GM19351 (cell line): ENCODE measurements at regions not wholly inside any gene's neighbourhood (a gene's known extent, or its start where the extent isn't known, plus 50 kb on each side); places are given as distances from the start of the nearest gene placed in this dataset.
A peak's percentile ranks its signal among the peaks of the same experiment; 100 is the strongest.

Source experiments
- ATAC-seq: cut with Tn5 transposase; IDR thresholded peaks from one replicate; pipeline ENCODE4 v1.9.1; 2021; ENCODE audit warnings: mild to moderate bottlenecking, moderate library complexity; ENCODE audit not compliant: unreplicated experiment

DNA sequence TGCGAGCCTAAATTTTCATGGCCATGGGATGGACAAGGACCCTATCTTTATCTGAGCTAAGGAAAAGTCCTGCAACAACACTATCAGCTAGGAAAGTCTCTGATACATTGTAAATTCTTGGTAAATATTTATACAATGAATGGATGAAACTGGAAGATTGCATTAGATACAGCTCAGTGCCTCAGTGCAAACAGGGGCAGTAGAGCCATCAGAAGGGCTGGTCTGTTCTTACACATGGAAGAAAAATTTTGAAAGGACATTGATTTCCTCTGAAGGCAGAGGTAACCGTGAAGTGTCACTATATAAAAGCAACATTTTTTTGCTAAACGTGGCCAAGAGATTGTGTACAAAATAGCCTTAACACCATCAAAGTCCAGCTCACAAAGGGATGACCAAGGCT, 153.2 kb upstream of the GADL1 start:
- no peak for ATAC-seq

- ATAC-seq, result no peak
Observed at GRCh38 chr3:31048143-31048542, 153.7 kb upstream of the GADL1 start.

DNA sequence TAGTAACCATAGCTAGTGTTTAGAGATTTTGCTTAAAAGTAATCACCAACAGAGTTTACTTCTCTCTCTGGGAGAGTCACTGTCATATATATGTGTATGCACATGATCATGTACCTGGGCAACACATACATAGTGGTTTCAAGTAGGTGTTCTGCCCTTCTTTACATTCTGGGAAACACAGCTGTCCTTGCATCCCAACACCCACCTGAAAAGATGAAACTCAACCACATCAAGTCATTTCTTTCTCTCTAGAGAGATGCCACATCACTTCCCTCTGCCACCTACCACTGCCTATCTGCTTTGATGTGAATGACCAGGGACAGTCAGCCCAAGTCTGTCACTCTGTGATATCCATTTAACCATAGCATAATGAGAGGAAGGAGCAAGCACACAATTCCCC, 155.8 kb upstream of the GADL1 start:
- ATAC-seq, result no peak

DNA sequence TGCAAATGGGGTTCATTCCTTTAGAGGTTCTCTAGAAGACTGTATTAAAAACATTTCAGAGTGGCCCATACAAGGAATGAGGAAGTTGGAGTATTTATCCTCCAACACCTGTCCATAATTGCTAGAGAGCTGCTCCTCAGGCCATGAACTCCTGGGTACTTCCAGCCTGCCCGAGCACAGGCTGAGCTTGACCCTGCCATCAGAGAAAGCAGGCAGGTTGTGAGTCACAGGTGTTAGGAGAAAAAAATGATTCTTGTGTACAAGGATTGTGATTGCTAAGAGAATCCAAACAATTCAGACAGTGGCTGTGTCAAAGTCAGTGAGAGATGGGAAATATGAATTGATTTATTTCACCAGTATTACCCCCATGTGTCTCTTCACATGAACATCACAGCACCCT, 156.8 kb upstream of the GADL1 start:
- ATAC-seq, result no peak

DNA sequence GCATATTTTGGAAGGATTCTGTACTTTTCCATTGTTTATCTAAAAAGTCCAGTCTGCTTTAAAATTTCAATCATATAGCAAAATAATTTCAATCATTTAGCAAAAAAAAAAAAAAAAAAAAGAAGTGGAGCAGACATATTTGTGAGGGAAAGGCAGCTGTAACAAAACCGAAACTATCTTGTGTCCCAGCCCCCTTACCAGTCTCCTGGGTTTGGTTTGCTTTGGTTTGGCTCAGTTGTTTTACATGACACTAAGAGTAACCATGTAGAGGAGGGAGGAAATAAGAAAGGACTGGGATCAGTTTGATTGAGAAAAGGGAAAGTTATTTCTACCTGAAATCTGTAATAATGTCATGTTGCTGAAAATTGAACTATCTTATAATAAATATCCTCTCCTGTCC, 158.8 kb upstream of the GADL1 start:
- no peak for ATAC-seq

DNA sequence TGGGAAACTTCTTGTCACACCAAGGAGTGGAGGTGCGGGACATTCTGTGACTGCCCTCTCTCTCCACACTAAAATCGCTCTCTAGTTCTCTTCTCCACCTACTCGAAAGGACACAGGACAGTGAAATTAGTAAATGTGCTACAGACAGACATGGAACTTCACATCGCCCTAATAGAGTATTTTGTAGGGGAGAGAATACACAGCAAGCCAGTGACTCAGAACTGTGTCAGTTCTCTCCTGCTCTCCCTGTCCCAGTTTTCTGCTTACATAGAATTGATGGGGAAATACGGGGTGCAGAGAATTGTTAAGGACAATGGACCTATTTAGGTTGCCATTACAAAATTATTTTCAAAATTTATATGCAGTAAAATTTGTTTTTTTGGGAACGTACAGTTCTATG, 159.6 kb upstream of the GADL1 start:
- ATAC-seq, result no peak

DNA sequence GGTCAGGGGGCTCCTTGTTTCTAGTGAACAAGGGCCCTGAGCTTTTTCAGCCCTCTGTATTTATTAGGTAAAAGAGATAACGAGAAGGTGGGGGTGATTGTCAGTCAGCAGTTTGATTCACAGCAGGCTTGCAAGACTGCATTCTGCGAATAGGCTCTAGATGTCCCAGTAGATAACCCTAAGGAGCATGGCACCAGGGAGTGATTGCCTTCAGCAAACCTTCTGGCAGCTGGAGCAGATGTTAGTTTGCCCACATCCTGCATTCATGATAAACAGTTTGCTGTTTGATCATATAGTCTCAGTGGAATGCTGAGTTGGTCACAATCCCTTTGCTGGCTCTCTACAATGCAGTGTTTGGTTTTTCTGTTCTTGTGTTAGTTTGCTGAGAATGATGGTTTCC, 161.3 kb upstream of the GADL1 start:
- no peak for ATAC-seq

DNA sequence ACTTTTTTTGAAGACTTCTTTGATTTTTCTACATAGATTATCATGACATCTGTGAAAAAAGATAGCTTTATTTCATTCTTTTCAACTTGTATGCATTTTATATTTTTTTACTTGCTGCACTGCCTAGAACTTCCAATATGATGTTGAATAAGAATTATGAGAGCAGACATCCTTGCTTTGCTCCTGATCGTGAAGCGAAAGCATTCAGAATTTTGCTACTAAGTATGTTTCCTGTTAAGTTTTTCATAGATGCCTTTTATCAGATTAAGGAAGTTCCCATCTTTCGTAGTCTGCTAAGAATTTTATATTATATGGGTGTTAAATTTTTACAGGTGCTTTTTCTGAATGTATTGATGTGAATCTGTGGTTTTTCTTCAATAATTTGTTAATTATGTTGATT, 163.4 kb upstream of the GADL1 start:
- ATAC-seq, result no peak

GRCh38 chr3:31064021-31064420, 169.6 kb upstream of the GADL1 start:
- no peak for ATAC-seq

GRCh38 chr3:31065765-31066164, 171.3 kb upstream of the GADL1 start:
- ATAC-seq, result no peak

GRCh38 chr3:31067004-31067403, 172.5 kb upstream of the GADL1 start:
- ATAC-seq, result no peak

- no peak for ATAC-seq
Observed at GRCh38 chr3:31075471-31075870, 181.0 kb upstream of the GADL1 start.

GRCh38 chr3:31075876-31076275, 181.4 kb upstream of the GADL1 start:
- ATAC-seq, result no peak

DNA sequence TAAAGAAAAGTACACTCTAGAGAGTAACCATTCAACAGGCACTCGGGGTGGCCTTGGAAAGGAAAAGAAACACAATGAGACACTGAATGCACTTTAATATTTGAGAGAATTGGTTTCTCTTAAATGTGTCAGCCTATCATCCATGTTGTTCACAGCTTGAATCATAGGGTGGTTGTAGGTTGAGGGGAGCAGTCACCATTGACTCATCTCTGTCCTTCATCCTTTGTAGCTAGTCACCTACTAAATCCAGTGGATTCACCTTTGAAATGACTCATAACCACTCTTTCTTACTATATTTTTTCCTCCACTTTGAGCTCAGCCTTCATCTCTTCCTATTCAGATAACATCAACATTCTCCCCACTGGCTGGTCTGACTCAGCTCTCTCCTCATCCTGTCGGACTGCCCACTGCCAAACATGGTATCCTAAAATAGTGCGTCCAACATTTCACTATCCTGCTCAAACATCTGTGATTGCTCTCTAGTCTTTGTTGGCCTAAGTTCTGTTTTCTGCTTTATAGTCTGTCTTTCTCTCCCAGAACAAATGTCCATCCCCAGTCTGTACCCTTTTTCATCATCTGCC, 182.7 kb upstream of the GADL1 start:
- peak; percentile 72 for ATAC-seq

DNA sequence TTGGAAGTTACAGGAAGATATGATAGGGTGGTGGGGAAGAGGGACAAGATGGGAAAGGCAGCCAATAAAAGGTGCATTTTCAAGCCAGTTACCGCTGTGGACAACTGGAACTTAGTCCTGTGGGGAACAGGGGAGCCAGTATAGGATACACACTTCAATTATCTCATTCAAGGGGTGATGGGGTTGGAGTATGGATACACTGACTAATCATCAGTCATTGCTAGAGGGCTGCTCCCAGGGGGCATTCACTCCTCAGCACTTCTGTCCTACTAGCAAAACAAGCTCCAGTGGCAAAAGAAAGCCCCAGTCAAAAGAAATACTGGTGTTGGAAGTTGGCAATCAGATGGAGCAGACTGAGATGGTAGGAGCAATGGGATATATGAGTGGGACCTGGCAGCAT, 183.4 kb upstream of the GADL1 start:
- ATAC-seq, result no peak

DNA sequence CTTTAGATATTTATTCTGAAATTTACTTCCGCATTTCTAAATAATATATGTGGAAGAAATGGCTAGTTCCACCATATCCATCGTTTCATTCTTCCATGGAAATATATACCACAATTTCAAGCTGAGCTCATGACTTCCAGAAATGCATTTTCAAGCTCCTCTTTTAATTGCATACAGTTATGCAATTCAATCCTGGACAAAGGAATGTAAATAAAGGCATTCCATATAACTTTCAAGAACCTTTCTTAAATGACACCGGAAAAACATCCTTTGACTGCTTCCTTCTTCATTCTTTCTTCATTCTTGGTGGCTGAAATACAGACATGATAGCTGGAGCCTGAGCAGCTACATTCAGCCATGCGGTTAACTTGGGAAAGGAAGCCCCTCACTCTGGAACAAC, 185.2 kb upstream of the GADL1 start:
- ATAC-seq, result no peak

DNA sequence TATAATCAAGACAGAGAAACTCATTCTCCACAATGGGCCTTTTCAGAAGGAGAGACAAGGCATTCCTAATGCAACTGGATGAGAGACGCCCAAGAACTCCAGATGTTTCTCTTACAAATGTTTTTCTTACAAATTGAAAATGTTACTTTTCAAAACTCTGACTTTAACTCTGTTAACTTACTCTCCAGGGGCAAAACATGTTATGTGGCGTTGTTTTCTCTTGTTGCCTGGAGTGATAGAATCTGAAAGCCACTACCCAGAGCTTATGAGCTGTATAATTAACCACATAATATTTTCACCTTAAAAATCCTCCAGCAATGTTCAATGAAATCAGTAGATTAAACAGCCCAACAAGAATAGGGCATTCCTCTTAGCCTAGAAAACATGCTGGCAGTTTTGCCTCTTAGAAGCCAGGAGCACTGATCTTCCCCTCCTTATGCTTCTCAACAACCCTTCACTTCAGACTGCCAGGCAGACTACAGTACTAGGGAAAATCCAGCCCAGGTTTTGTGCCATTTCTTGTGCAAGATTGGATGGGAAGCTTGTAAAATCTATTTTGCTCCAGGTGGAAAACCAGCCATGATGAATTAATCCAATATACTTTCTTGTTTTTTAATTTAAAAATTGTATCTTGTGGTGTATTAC, 186.7 kb upstream of the GADL1 start:
- no peak for ATAC-seq

- no peak for ATAC-seq
Observed at GRCh38 chr3:31086148-31086547, 191.7 kb upstream of the GADL1 start.

- no peak for ATAC-seq
Observed at GRCh38 chr3:31086698-31087097, 192.2 kb upstream of the GADL1 start.

- no peak for ATAC-seq
Observed at GRCh38 chr3:31091748-31092147, 197.3 kb upstream of the GADL1 start.

DNA sequence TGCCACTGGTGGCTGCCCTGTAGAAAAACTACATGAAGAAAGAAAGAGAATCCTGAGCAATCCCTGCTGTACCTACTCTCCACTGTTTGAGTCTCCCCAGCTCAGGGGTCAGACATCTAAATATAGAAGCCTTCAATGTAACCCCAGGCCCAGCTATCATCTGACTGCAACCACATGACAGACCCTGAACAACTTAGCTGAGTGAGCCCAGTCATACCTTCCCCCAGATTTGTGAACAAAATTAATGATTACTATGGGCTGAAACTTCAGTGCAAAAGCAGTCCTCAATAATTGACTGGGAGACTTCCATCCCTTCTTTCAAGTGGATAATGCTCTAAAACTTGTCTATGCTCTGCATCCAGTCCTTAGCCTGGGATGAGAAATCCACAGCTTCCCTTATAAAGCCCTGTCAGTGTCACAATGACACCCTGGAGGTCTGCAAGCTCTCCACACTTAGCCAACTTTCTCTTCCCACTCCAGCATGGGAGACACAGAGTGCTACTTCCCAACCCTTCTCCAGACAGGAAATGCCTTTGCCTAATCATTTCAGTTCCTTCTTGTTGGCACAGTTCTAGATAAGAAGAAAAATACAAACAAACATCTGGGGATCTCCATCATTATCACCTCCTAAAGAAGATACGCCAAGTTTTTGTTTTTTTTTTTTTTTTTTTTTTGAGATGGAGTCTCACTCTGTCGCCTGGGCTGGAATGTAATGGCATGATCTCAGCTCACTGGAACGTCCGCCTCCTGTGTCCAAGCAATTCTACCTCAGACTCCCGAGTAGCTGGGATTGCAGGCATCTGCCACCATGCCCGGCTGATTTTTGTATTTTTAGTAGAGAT, 198.5 kb upstream of the GADL1 start:
- no peak for ATAC-seq

- ATAC-seq, result no peak
Observed at GRCh38 chr3:31093606-31094005, 199.1 kb upstream of the GADL1 start.
